Kidney epithelial cell (primary cell): ENCODE measurements at regions not wholly inside any gene's neighbourhood (a gene's known extent, or its start where the extent isn't known, plus 50 kb on each side); places are given as distances from the start of the nearest gene placed in this dataset.

Experiments used
- DNase-seq: peaks from one replicate; pipeline ENCODE4 v3.0.0-alpha.2; 2010; ENCODE audit warnings: low read depth
- H3K27me3 ChIP-seq: 2 replicates; pipeline ENCODE4 v1.6.0; 2011; ENCODE audit warnings: low read length; ENCODE audit not compliant: control insufficient read depth, insufficient read depth
- H3K36me3 ChIP-seq: 2 replicates; pipeline ENCODE4 v1.5.1; 2011; ENCODE audit warnings: low read length; ENCODE audit not compliant: control insufficient read depth, insufficient read depth
- H3K4me3 ChIP-seq: 2 replicates; pipeline ENCODE4 v1.5.1; 2011; ENCODE audit warnings: low read depth, mild to moderate bottlenecking, control low read depth, low read length
- TF ChIP-seq, protein P1 (sequence below): IDR thresholded peaks from 2 replicates; pipeline ENCODE4 v1.5.1; 2011; ENCODE audit warnings: mild to moderate bottlenecking, moderate library complexity, low read length, control low read depth, inconsistent platforms; ENCODE audit not compliant: insufficient read depth, poor library complexity, severe bottlenecking

DNA sequence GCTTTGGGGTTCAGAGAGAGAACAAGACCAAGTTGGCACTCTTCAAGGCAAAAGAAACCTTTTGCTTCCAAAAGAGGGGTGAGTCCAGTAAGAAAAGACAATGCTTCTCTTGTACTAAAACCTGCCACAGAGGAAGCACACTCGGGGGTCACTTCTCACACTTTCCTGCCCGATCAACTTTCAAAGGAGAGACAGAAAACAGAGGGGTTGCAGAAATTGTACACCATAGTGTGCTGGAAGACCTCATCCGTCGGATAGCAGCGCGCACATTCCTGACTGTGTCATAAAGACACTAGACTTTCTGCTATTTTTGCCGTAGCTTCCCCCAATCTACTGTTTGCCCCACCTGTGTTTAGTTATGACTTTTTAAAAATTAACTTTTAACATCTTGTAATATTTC lies 66.9 kb downstream of the OR2K2 start:
- Histone ChIP-seq H3K36me3 (no peaks in the 10 kb centered on the region), H3K4me3 (no peak overlapping the region), H3K27me3 (no peaks in the 10 kb centered on the region)
- no peak for DNase-seq
- TF ChIP-seq, protein P1, sequence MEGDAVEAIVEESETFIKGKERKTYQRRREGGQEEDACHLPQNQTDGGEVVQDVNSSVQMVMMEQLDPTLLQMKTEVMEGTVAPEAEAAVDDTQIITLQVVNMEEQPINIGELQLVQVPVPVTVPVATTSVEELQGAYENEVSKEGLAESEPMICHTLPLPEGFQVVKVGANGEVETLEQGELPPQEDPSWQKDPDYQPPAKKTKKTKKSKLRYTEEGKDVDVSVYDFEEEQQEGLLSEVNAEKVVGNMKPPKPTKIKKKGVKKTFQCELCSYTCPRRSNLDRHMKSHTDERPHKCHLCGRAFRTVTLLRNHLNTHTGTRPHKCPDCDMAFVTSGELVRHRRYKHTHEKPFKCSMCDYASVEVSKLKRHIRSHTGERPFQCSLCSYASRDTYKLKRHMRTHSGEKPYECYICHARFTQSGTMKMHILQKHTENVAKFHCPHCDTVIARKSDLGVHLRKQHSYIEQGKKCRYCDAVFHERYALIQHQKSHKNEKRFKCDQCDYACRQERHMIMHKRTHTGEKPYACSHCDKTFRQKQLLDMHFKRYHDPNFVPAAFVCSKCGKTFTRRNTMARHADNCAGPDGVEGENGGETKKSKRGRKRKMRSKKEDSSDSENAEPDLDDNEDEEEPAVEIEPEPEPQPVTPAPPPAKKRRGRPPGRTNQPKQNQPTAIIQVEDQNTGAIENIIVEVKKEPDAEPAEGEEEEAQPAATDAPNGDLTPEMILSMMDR, result no peak

DNA sequence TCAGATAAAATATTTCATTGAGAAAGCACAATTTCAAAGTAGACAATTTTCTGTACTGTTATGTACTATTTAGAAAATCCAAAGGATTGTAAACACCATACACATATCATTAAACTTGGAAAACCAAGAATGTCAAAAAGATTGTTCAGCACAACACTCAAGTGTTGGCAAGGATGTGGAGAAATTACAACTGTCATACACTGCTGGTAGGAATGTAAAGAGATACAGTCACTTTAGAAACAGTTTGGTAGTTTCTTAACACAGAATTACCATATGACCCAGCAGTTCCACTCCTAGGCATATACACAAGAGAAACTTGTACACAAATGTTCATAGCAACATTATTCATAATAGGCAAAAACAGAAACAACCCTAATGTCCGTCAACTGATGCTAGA lies 71.2 kb downstream of the OR2K2 start:
- DNase-seq, result no peak
- no peaks in the 10 kb centered on the region for H3K36me3 ChIP-seq

DNA sequence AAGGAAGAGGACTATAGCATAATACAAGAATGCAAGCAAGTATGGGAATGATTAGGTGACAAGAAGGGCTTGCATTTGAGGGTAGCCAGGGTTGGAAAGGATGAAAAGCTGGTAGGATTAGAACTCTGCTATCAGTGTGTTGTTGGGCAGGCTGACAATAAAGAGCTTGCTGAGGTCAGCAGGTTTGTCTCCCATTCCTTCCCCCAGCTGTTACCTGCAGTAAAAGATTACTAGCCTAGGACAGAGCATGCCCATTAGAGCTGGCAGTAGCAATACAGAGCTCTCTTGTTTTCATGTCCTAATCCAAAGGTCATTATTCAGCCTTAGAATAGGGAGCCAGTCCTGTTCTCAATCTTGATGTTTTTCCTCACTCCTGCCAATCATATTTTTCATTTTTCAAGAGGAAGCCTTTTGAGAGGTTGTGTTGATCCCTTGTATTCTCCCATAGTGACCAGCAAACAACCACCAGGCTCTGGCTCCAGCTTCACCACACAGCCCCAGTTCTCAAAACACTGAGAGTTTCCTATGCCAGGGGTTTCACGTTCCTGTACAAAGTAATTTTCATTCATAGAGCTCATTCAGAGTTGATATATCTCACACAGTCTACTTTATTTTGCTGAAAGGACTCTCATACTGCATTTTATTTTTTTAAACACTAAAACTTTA lies 71.7 kb downstream of the OR2K2 start:
- TF ChIP-seq, protein P1, result no peak
- DNase-seq, result no peak
- Histone ChIP-seq H3K36me3 (no peaks in the 10 kb centered on the region), H3K4me3 (no peak overlapping the region), H3K27me3 (no peaks in the 10 kb centered on the region)

More for the DNA sequence above, 71.2 kb downstream of the OR2K2 start:
- TF ChIP-seq, protein P1, result no peak
- no peak overlapping the region for H3K4me3 ChIP-seq
- H3K27me3 ChIP-seq, result no peaks in the 10 kb centered on the region

DNA sequence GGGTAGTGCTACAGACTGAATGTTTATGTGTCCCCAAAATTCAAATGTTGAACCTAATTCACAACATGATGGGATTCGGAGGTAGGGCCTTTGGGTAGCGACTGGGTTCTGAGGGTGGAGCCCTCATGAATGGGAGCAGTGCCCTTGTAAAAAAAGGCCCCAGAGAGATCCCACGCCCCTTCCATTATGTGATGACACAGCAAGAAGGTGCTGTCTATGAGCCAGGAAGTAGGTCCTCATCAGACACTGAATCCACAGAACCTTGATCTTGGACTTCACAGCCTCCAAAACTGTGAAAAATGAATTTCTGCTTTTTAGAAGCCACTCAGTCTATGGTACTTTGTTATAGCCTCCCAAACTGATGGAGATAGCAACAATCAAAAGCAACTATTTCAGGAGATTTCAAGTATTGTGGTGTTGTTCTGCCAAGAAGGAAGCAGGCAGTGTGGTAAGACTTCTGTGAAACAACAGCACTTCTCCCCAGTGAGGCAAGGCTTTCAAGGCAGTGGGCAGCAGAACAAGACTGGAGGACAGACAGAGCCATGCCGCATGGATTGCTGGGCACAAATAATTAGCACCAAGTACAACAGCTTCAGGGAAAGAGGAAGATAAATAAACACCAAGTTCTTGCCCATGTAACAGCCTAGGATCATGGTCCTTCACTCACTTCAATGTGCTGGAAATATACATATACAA lies 76.1 kb downstream of the OR2K2 start:
- TF ChIP-seq, protein P1, result no peak
- H3K36me3 ChIP-seq, result no peaks in the 10 kb centered on the region
- DNase-seq, result no peak
- no peak overlapping the region for H3K4me3 ChIP-seq
- no peaks in the 10 kb centered on the region for H3K27me3 ChIP-seq

DNA sequence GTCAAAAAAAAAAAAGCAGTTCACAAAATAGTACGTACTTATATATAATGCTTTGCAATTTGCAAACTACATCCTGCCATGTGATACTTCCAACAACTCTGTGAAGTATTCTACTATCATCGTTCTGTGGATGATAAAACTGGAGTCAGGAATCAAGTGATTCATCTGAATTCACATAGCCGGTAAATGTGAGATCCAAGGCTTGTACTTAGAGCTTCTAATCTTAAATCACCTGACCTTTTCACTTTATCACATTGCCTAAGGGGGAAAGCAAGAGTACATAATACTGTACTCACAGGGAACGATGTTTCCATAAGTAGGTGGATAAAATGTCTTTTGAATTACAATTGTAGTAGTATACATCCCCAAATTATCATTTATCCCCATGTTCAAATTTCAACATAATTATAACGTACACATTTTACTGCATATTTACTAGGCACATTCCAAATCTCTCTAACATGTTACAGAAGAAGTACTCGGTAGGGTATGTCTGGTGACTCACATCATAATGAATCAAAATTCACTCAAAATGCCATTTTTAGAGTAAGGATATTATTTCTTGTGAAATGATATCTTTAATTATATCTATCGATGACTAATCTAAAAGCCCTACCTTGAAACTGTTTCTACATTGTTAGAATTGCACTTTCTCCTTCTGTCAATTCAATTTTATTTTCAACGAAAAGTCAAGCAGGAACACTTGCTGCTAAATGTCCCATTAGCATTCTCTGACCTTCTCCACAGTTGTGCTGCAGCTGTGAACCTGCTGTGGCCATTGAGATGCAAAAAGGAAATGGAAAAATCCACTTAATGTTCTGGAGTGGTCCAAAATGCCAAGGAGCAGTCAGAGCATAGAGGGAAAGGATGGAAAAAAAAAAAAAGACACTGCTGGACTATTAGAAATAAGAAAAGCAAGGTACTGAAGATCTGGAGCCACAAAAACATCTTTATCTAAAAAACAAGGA lies 78.9 kb downstream of the OR2K2 start:
- H3K36me3 ChIP-seq, result no peaks in the 10 kb centered on the region
- H3K4me3 ChIP-seq, result no peak overlapping the region
- DNase-seq, result no peak
- TF ChIP-seq, protein P1, result no peak
- H3K27me3 ChIP-seq, result no peaks in the 10 kb centered on the region
